ENCODE measurements at regions not wholly inside any gene's neighbourhood (a gene's known extent, or its start where the extent isn't known, plus 50 kb on each side); places are given as distances from the start of the nearest gene placed in this dataset.
"Not testable (repeated sequence)": the region's sequence is repeated elsewhere in the genome, so short reads cannot be mapped to it uniquely, and the experiment has no call there.

DNA sequence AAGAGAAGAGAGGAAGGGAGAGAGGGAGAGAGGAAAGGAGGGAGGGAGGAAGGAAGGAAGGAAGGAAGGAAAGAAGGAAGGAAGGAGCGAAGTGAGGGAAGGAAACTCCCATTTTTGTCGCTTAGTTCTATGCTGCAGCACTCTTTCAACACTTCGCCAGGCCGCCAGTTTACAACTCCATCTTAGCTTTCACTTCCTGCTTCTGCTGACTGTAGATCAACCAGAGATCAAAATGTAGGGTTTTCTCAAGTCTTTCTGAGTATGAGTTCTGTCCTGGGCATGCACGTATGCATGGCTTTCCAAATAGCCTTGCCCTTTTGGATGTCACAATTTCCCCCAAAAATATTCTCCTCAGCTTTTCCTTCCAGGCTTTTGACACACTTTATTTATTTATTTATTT, 723.4 kb downstream of the TRHDE start:
- ChIA-PET CTCF (no interaction called here), POLR2A (ENCODE audit: unreplicated experiment) (no interaction called here)
- DNase-seq: no peak
- no peak overlapping the region for H3K4me3 ChIP-seq
- intact Hi-C loops (cut with micrococcal nuclease; ENCODE audit: unreplicated experiment): no loop called here
- BruUV-seq (replicated peaks): no TSS peak
- no peaks in the 10 kb centered on the region for H3K4me1 ChIP-seq (replicated peaks; ENCODE audit: insufficient read depth)
- no peaks in the 10 kb centered on the region for H4K20me1 ChIP-seq (ENCODE audit: insufficient read depth)
- no peak overlapping the region; the same call in 1 of the 2 replicates for H2AFZ ChIP-seq
- H3F3A ChIP-seq (ENCODE audit: insufficient read depth, low read depth): no peaks in the 10 kb centered on the region
- H3K27ac ChIP-seq: no peak overlapping the region
- TF ChIP-seq EZH2 (IDR thresholded peaks at IDR 0.05; ENCODE audit: low read depth): no peak
- no peaks in the 10 kb centered on the region for H3K79me2 ChIP-seq (ENCODE audit: low read depth)
- no peaks in the 10 kb centered on the region for H3K9me2 ChIP-seq (ENCODE audit: insufficient read depth)
- H3K36me3 ChIP-seq (ENCODE audit: low read depth): no peaks in the 10 kb centered on the region
- H3K9me3 ChIP-seq (ENCODE audit: insufficient read depth, low read depth): no peaks in the 10 kb centered on the region
- H3K4me2 ChIP-seq: no peak overlapping the region
- H3K27me3 ChIP-seq (ENCODE audit: insufficient read depth, low read depth): no peaks in the 10 kb centered on the region

DNA sequence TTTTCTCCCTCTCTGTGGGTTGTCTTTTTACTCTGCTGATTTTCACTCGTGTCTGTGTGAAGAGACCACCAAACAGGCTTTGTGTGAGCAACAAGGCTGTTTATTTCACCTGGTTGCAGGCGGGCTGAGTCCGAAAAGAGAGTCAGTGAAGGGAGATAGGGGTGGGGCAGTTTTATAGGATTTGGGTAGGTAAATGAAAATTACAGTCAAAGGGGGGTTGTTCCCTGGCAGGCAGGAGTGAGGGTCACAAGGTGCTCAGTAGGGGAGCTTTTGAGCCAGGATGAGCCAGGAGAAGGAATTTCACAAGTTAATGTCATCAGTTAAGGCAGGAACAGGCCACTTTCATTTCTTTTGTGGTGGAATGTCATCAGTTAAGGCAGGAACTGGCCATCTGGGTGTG, 729.6 kb downstream of the TRHDE start:
- POLR2A ChIA-PET (ENCODE audit: unreplicated experiment); intact Hi-C loops (cut with micrococcal nuclease; ENCODE audit: unreplicated experiment): not testable (repeated sequence)

DNA sequence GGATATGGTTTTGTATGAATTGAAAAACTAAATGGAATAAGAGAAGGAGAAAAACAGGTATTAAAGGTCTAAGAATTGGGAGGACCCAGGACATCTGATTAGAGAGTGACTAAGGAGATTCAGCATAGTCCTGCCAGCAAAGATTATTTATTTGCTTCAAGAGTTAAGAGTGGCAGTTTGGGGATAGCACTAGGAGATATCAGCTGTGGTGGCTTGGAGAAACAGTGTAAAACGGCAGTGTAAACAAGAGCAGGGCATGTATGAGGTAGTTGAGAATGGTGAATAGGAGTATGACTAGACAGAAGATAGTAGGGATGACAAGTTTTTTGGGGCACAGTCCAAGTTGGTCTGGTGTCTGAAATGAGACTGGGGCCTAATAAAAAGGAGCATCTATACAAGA, 730.3 kb downstream of the TRHDE start:
- H3K36me3 ChIP-seq (ENCODE audit: low read depth); H3K27ac ChIP-seq; H3K4me3 ChIP-seq; CTCF ChIA-PET; intact Hi-C loops (cut with micrococcal nuclease; ENCODE audit: unreplicated experiment); POLR2A ChIA-PET (ENCODE audit: unreplicated experiment); H3K4me2 ChIP-seq; DNase-seq; H4K20me1 ChIP-seq (ENCODE audit: insufficient read depth); H3K9me2 ChIP-seq (ENCODE audit: insufficient read depth); H3K9me3 ChIP-seq (ENCODE audit: insufficient read depth, low read depth); H3K4me1 ChIP-seq (replicated peaks; ENCODE audit: insufficient read depth); H3K27me3 ChIP-seq (ENCODE audit: insufficient read depth, low read depth); BruUV-seq (replicated peaks); H3F3A ChIP-seq (ENCODE audit: insufficient read depth, low read depth); H3K79me2 ChIP-seq (ENCODE audit: low read depth); H2AFZ ChIP-seq: not testable (repeated sequence)

More for the DNA sequence above, 729.6 kb downstream of the TRHDE start:
- H3K4me2 ChIP-seq; H3K79me2 ChIP-seq (ENCODE audit: low read depth); H3K27ac ChIP-seq; BruUV-seq (replicated peaks); H3K4me3 ChIP-seq; H3K9me3 ChIP-seq (ENCODE audit: insufficient read depth, low read depth); DNase-seq; H4K20me1 ChIP-seq (ENCODE audit: insufficient read depth); H2AFZ ChIP-seq; H3F3A ChIP-seq (ENCODE audit: insufficient read depth, low read depth); H3K4me1 ChIP-seq (replicated peaks; ENCODE audit: insufficient read depth); H3K36me3 ChIP-seq (ENCODE audit: low read depth); CTCF ChIA-PET; H3K27me3 ChIP-seq (ENCODE audit: insufficient read depth, low read depth); H3K9me2 ChIP-seq (ENCODE audit: insufficient read depth): not testable (repeated sequence)

- H3K36me3 ChIP-seq (ENCODE audit: low read depth); H3F3A ChIP-seq (ENCODE audit: insufficient read depth, low read depth); intact Hi-C loops (cut with micrococcal nuclease; ENCODE audit: unreplicated experiment); H3K27me3 ChIP-seq (ENCODE audit: insufficient read depth, low read depth); DNase-seq; POLR2A ChIA-PET (ENCODE audit: unreplicated experiment); CTCF ChIA-PET; H3K4me3 ChIP-seq; H3K9me2 ChIP-seq (ENCODE audit: insufficient read depth); H4K20me1 ChIP-seq (ENCODE audit: insufficient read depth); H3K79me2 ChIP-seq (ENCODE audit: low read depth); H3K4me2 ChIP-seq; H3K4me1 ChIP-seq (replicated peaks; ENCODE audit: insufficient read depth); BruUV-seq (replicated peaks); H3K9me3 ChIP-seq (ENCODE audit: insufficient read depth, low read depth); H2AFZ ChIP-seq; H3K27ac ChIP-seq: not testable (repeated sequence)
Measured at GRCh38 chr12:73009138-73009834, 737.1 kb downstream of the TRHDE start.

DNA sequence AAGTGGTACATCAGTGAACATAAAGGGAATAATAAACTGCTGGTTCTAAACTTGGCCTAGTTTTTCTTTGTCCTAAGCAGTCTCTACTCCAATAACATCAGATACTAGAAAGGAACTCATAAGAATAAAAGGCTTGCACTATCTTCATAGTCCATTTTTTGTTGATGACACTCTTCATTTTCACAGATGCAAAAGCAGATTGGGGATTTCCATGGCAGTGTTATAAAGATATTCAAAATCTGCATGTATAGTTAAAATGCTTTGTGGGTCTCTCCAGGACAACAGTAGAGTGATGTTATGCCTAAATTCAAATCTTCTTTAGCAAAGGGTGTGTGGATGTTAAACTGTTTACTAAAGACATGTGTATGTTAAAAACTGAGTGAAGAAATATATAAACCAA, 745.8 kb downstream of the TRHDE start:
- Histone ChIP-seq H3K9me2 (ENCODE audit: insufficient read depth) (peaks cover 3% of the 10 kb centered on the region; the same call in 1 of the 2 replicates), H3K4me3 (no peak overlapping the region), H4K20me1 (ENCODE audit: insufficient read depth) (no peaks in the 10 kb centered on the region), H3K27ac (no peak overlapping the region), H3F3A (ENCODE audit: insufficient read depth, low read depth) (no peaks in the 10 kb centered on the region), H2AFZ (no peak overlapping the region), H3K4me1 (replicated peaks; ENCODE audit: insufficient read depth) (no peaks in the 10 kb centered on the region), H3K79me2 (ENCODE audit: low read depth) (no peaks in the 10 kb centered on the region), H3K27me3 (ENCODE audit: insufficient read depth, low read depth) (no peaks in the 10 kb centered on the region), H3K4me2 (no peak overlapping the region), H3K9me3 (ENCODE audit: insufficient read depth, low read depth) (no peaks in the 10 kb centered on the region), H3K36me3 (ENCODE audit: low read depth) (no peaks in the 10 kb centered on the region)
- POLR2A ChIA-PET (ENCODE audit: unreplicated experiment): no interaction called here
- no peak for TF ChIP-seq EZH2 (IDR thresholded peaks at IDR 0.05; ENCODE audit: low read depth)
- TF ChIP-seq, protein P1, sequence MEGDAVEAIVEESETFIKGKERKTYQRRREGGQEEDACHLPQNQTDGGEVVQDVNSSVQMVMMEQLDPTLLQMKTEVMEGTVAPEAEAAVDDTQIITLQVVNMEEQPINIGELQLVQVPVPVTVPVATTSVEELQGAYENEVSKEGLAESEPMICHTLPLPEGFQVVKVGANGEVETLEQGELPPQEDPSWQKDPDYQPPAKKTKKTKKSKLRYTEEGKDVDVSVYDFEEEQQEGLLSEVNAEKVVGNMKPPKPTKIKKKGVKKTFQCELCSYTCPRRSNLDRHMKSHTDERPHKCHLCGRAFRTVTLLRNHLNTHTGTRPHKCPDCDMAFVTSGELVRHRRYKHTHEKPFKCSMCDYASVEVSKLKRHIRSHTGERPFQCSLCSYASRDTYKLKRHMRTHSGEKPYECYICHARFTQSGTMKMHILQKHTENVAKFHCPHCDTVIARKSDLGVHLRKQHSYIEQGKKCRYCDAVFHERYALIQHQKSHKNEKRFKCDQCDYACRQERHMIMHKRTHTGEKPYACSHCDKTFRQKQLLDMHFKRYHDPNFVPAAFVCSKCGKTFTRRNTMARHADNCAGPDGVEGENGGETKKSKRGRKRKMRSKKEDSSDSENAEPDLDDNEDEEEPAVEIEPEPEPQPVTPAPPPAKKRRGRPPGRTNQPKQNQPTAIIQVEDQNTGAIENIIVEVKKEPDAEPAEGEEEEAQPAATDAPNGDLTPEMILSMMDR (conservative IDR thresholded peaks at IDR 0.05): no peak
- CTCF ChIA-PET: no interaction called here
- BruUV-seq (replicated peaks): no TSS peak
- no peak for DNase-seq
- intact Hi-C loops (cut with micrococcal nuclease; ENCODE audit: unreplicated experiment): no loop called here
